ENCODE measurements at regions not wholly inside any gene's neighbourhood (a gene's known extent, or its start where the extent isn't known, plus 50 kb on each side); places are given as distances from the start of the nearest gene placed in this dataset.

- TF ChIP-seq CTCF (IDR thresholded peaks at IDR 0.05) (no peak), EP300 (IDR thresholded peaks at IDR 0.05; ENCODE audit: low read depth) (no peak), POLR2A (IDR thresholded peaks at IDR 0.05) (no peak), POLR2AphosphoS5 (IDR thresholded peaks at IDR 0.05) (no peak)
Observed at GRCh38 chr15:93341164-93341563, 252.2 kb upstream of the RGMA start.
